GM12878 (cell line): ENCODE measurements at regions not wholly inside any gene's neighbourhood (a gene's known extent, or its start where the extent isn't known, plus 50 kb on each side); places are given as distances from the start of the nearest gene placed in this dataset.

Source experiments
- ATAC-seq: fragments of 200-7000 bp; cut with Tn5 transposase; 3 replicates; pipeline ENCODE4 v1.9.1; 2020; ENCODE audit warnings: mild to moderate bottlenecking, moderate library complexity
- BruUV-seq: library from RNA; stranded (reverse); fragments of 400-500 nt; replicated peaks from 2 replicates; lab custom pipeline; 2021; lab: Mats Ljungman, UMichigan
- CTCF ChIA-PET: fragments of 300-600 bp; sonication (Branson Sonifier 250); formaldehyde crosslinking; extraction: SDS; loops from one replicate; lab custom pipeline; 2021; ENCODE audit warnings: inconsistent platforms; lab: Yijun Ruan, JAX
- POLR2A ChIA-PET: fragments of 350-600 bp; formaldehyde crosslinking; extraction: SDS; loops from one replicate; lab custom pipeline; 2021; ENCODE audit warnings: inconsistent platforms; lab: Charles Lee
- RAD21 ChIA-PET: fragments of 300-600 bp; sonication (Branson Sonifier 250); formaldehyde crosslinking; loops from one replicate; lab custom pipeline; 2023; ENCODE audit warnings: antibody characterized with exemption; ENCODE audit not compliant: unreplicated experiment; lab: Charles Lee
- SMC1A ChIA-PET: fragments of 300-600 bp; sonication (Branson Sonifier 250); formaldehyde crosslinking; loops from one replicate; lab custom pipeline; 2023; ENCODE audit not compliant: unreplicated experiment, uncharacterized antibody; lab: Charles Lee
- DNase-seq: peaks from one replicate; pipeline ENCODE4 v3.0.0-alpha.2; 2011; ENCODE audit warnings: low read depth, low spot score
- FAIRE-seq: peaks from 3 replicates; lab custom pipeline; 2011; peaks lifted over from hg19 to GRCh38; lab: Jason Lieb, UNC
- H2AFZ ChIP-seq: 2 replicates; pipeline ENCODE4 v1.6.0; 2011; ENCODE audit warnings: low read depth, low read length, control low read depth; ENCODE audit not compliant: control insufficient read depth
- H3K27ac ChIP-seq: 2 replicates; pipeline ENCODE4 v1.5.1; 2011; ENCODE audit warnings: control low read depth; ENCODE audit not compliant: control insufficient read depth, insufficient read depth
- H3K27me3 ChIP-seq, 2 experiments: replicated peaks in 1 of 2; 2 replicates each; pipeline versions ENCODE4 v1.6.0 to v1.6.1; 2011; ENCODE audit warnings: low read length in 1 of 2; ENCODE audit not compliant: control insufficient read depth in 2 of 2, insufficient read depth in 2 of 2
- H3K36me3 ChIP-seq, 2 experiments: 2 replicates each; pipeline ENCODE4 v1.5.1; 2011; ENCODE audit warnings: low read length in 1 of 2; ENCODE audit not compliant: control insufficient read depth in 2 of 2, insufficient read depth in 2 of 2
- H3K4me1 ChIP-seq: 2 replicates; pipeline ENCODE4 v1.6.1; 2011; ENCODE audit warnings: mild to moderate bottlenecking, low read length, moderate library complexity, mixed read lengths; ENCODE audit not compliant: control insufficient read depth, insufficient read depth
- H3K4me2 ChIP-seq: 2 replicates; pipeline ENCODE4 v1.6.0; 2011; ENCODE audit warnings: control low read depth; ENCODE audit not compliant: control insufficient read depth, insufficient read depth
- H3K4me3 ChIP-seq: fragments of 200-600 bp; sonication (generic); 2 replicates; pipeline ENCODE4 v1.5.1; 2016
- H3K79me2 ChIP-seq: 2 replicates; pipeline ENCODE4 v1.6.0; 2011; ENCODE audit warnings: low read length; ENCODE audit not compliant: control insufficient read depth, insufficient read depth
- H3K9ac ChIP-seq: 2 replicates; pipeline ENCODE4 v1.8.0; 2011; ENCODE audit warnings: low read length, control low read depth, mixed read lengths; ENCODE audit not compliant: control insufficient read depth, insufficient read depth
- H3K9me3 ChIP-seq: replicated peaks from 3 replicates; pipeline ENCODE4 v1.5.1; 2011; ENCODE audit warnings: mild to moderate bottlenecking, low read length; ENCODE audit not compliant: control insufficient read depth, insufficient read depth
- H4K20me1 ChIP-seq: 2 replicates; pipeline ENCODE4 v1.6.0; 2011; ENCODE audit not compliant: control insufficient read depth, insufficient read depth
- KAT2A ChIP-seq: conservative IDR thresholded peaks from 2 replicates; pipeline ENCODE4 v1.6.1; 2011; ENCODE audit warnings: low read depth, low read length; ENCODE audit not compliant: control insufficient read depth
- PAX8 ChIP-seq: fragments of 450-650 bp; IDR thresholded peaks from 2 replicates; pipeline ENCODE4 v1.6.1; 2017; ENCODE audit warnings: mild to moderate bottlenecking, moderate library complexity
- ZNF24 ChIP-seq: fragments of 450-650 bp; IDR thresholded peaks from 2 replicates; pipeline ENCODE4 v1.6.1; 2017; ENCODE audit warnings: antibody characterized with exemption, mild to moderate bottlenecking
- WGBS: methylation state at CpG from one replicate; pipeline ENCODE4 v1.1.6; 2016; ENCODE audit warnings: low lambda C conversion rate; ENCODE audit not compliant: insufficient replicate concordance, insufficient coverage; ENCODE audit errors: missing lambda C conversion rate; 5-methylcytosine and 5-hydroxymethylcytosine counted together
- in situ Hi-C: fragments of 300-500 bp; cut with MboI; formaldehyde crosslinking; loops from 9 replicates; pipeline ENCODE4 v1.14.3; 2018; ENCODE audit warnings: mixed read lengths
- intact Hi-C: fragments of 100-400 bp; cut with micrococcal nuclease; formaldehyde crosslinking; loops from one replicate; pipeline ENCODE4 v1.14.2; 2022; ENCODE audit not compliant: unreplicated experiment
- TF ChIP-seq, protein P1 (sequence below): fragments of 150-350 bp; IDR thresholded peaks from 2 replicates; pipeline ENCODE4 v1.6.1; 2014; ENCODE audit warnings: mild to moderate bottlenecking, low read depth, low read length
- TF ChIP-seq, protein P2 (sequence below): IDR thresholded peaks from 2 replicates; pipeline ENCODE4 v1.6.1; 2012; ENCODE audit warnings: mild to moderate bottlenecking, low read depth, low read length
- TF ChIP-seq, protein P3 (sequence below): IDR thresholded peaks from 2 replicates; pipeline ENCODE4 v1.6.1; 2012; ENCODE audit warnings: improper control_type of control experiment, low read depth, low read length; ENCODE audit not compliant: insufficient replicate concordance
- TF ChIP-seq, protein P4 (sequence below): fragments of 450-650 bp; IDR thresholded peaks from 2 replicates; pipeline ENCODE4 v1.6.1; 2017; ENCODE audit warnings: antibody characterized with exemption, mild to moderate bottlenecking, moderate library complexity
- TF ChIP-seq, protein P5 (sequence below): fragments of 450-650 bp; IDR thresholded peaks from 2 replicates; pipeline ENCODE4 v1.6.1; 2017; ENCODE audit warnings: mild to moderate bottlenecking, low read depth, inconsistent platforms; ENCODE audit not compliant: poor library complexity, severe bottlenecking

DNA sequence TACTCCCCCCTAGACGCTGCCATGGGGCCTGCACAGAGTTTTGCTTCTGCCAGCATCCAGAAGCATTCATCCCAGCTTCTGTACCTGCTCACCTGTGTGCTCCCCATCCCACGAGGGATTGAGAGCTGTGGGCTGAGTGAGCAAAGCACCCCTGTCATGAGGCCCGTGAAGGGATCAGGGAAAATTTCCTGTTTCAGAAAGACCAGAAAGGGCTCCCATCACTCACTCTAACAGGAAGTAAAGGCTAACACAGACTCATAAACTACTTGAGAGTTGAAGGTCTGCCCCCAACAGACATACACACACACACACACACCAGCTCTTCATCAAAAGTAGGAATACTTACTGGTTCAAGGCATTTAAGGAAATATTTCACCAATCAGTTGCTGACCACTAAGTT lies 256.5 kb upstream of the NT5E start:
- no peak overlapping the region for H3K4me3 ChIP-seq
- DNase-seq (no peak), FAIRE-seq (no peak), ATAC-seq (no peak)
- ChIA-PET RAD21 (no interaction called here), CTCF (no interaction called here), POLR2A (no interaction called here), SMC1A (no interaction called here)
- in situ Hi-C loops = no loop called here
- no peaks in the 10 kb centered on the region for H3K27me3 ChIP-seq
- H3K9ac ChIP-seq = no peak overlapping the region
- no peaks in the 10 kb centered on the region for H4K20me1 ChIP-seq
- no peak overlapping the region for H2AFZ ChIP-seq
- H3K36me3 ChIP-seq = no peaks in the 10 kb centered on the region
- no peaks in the 10 kb centered on the region for H3K9me3 ChIP-seq
- H3K27ac ChIP-seq = no peak overlapping the region
- intact Hi-C loops = no loop called here
- no peaks in the 10 kb centered on the region for H3K79me2 ChIP-seq
- no peak overlapping the region for H3K4me2 ChIP-seq
- no peaks in the 10 kb centered on the region for H3K4me1 ChIP-seq
- no TSS peak for BruUV-seq
- WGBS = 0% methylated on average over 3 of the region's 3 CpGs
- TF ChIP-seq, protein P1, sequence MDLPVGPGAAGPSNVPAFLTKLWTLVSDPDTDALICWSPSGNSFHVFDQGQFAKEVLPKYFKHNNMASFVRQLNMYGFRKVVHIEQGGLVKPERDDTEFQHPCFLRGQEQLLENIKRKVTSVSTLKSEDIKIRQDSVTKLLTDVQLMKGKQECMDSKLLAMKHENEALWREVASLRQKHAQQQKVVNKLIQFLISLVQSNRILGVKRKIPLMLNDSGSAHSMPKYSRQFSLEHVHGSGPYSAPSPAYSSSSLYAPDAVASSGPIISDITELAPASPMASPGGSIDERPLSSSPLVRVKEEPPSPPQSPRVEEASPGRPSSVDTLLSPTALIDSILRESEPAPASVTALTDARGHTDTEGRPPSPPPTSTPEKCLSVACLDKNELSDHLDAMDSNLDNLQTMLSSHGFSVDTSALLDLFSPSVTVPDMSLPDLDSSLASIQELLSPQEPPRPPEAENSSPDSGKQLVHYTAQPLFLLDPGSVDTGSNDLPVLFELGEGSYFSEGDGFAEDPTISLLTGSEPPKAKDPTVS = no peak
- TF ChIP-seq, protein P2, sequence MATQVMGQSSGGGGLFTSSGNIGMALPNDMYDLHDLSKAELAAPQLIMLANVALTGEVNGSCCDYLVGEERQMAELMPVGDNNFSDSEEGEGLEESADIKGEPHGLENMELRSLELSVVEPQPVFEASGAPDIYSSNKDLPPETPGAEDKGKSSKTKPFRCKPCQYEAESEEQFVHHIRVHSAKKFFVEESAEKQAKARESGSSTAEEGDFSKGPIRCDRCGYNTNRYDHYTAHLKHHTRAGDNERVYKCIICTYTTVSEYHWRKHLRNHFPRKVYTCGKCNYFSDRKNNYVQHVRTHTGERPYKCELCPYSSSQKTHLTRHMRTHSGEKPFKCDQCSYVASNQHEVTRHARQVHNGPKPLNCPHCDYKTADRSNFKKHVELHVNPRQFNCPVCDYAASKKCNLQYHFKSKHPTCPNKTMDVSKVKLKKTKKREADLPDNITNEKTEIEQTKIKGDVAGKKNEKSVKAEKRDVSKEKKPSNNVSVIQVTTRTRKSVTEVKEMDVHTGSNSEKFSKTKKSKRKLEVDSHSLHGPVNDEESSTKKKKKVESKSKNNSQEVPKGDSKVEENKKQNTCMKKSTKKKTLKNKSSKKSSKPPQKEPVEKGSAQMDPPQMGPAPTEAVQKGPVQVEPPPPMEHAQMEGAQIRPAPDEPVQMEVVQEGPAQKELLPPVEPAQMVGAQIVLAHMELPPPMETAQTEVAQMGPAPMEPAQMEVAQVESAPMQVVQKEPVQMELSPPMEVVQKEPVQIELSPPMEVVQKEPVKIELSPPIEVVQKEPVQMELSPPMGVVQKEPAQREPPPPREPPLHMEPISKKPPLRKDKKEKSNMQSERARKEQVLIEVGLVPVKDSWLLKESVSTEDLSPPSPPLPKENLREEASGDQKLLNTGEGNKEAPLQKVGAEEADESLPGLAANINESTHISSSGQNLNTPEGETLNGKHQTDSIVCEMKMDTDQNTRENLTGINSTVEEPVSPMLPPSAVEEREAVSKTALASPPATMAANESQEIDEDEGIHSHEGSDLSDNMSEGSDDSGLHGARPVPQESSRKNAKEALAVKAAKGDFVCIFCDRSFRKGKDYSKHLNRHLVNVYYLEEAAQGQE = no peak
- TF ChIP-seq PAX8 = no peak
- TF ChIP-seq, protein P3, sequence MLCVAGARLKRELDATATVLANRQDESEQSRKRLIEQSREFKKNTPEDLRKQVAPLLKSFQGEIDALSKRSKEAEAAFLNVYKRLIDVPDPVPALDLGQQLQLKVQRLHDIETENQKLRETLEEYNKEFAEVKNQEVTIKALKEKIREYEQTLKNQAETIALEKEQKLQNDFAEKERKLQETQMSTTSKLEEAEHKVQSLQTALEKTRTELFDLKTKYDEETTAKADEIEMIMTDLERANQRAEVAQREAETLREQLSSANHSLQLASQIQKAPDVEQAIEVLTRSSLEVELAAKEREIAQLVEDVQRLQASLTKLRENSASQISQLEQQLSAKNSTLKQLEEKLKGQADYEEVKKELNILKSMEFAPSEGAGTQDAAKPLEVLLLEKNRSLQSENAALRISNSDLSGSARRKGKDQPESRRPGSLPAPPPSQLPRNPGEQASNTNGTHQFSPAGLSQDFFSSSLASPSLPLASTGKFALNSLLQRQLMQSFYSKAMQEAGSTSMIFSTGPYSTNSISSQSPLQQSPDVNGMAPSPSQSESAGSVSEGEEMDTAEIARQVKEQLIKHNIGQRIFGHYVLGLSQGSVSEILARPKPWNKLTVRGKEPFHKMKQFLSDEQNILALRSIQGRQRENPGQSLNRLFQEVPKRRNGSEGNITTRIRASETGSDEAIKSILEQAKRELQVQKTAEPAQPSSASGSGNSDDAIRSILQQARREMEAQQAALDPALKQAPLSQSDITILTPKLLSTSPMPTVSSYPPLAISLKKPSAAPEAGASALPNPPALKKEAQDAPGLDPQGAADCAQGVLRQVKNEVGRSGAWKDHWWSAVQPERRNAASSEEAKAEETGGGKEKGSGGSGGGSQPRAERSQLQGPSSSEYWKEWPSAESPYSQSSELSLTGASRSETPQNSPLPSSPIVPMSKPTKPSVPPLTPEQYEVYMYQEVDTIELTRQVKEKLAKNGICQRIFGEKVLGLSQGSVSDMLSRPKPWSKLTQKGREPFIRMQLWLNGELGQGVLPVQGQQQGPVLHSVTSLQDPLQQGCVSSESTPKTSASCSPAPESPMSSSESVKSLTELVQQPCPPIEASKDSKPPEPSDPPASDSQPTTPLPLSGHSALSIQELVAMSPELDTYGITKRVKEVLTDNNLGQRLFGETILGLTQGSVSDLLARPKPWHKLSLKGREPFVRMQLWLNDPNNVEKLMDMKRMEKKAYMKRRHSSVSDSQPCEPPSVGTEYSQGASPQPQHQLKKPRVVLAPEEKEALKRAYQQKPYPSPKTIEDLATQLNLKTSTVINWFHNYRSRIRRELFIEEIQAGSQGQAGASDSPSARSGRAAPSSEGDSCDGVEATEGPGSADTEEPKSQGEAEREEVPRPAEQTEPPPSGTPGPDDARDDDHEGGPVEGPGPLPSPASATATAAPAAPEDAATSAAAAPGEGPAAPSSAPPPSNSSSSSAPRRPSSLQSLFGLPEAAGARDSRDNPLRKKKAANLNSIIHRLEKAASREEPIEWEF = no peak
- TF ChIP-seq, protein P4, sequence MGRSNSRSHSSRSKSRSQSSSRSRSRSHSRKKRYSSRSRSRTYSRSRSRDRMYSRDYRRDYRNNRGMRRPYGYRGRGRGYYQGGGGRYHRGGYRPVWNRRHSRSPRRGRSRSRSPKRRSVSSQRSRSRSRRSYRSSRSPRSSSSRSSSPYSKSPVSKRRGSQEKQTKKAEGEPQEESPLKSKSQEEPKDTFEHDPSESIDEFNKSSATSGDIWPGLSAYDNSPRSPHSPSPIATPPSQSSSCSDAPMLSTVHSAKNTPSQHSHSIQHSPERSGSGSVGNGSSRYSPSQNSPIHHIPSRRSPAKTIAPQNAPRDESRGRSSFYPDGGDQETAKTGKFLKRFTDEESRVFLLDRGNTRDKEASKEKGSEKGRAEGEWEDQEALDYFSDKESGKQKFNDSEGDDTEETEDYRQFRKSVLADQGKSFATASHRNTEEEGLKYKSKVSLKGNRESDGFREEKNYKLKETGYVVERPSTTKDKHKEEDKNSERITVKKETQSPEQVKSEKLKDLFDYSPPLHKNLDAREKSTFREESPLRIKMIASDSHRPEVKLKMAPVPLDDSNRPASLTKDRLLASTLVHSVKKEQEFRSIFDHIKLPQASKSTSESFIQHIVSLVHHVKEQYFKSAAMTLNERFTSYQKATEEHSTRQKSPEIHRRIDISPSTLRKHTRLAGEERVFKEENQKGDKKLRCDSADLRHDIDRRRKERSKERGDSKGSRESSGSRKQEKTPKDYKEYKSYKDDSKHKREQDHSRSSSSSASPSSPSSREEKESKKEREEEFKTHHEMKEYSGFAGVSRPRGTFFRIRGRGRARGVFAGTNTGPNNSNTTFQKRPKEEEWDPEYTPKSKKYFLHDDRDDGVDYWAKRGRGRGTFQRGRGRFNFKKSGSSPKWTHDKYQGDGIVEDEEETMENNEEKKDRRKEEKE = no peak
- no peak for TF ChIP-seq KAT2A
- TF ChIP-seq, protein P5, sequence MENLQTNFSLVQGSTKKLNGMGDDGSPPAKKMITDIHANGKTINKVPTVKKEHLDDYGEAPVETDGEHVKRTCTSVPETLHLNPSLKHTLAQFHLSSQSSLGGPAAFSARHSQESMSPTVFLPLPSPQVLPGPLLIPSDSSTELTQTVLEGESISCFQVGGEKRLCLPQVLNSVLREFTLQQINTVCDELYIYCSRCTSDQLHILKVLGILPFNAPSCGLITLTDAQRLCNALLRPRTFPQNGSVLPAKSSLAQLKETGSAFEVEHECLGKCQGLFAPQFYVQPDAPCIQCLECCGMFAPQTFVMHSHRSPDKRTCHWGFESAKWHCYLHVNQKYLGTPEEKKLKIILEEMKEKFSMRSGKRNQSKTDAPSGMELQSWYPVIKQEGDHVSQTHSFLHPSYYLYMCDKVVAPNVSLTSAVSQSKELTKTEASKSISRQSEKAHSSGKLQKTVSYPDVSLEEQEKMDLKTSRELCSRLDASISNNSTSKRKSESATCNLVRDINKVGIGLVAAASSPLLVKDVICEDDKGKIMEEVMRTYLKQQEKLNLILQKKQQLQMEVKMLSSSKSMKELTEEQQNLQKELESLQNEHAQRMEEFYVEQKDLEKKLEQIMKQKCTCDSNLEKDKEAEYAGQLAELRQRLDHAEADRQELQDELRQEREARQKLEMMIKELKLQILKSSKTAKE = no peak
- no peak for TF ChIP-seq ZNF24
